Tibial nerve (tissue), 4 donors: ENCODE measurements at regions not wholly inside any gene's neighbourhood (a gene's known extent, or its start where the extent isn't known, plus 50 kb on each side); places are given as distances from the start of the nearest gene placed in this dataset.

Experiments
- DNase-seq, 2 donors: peaks; one replicate each; pipeline ENCODE4 v3.0.0-alpha.2; 2019; ENCODE audit warnings: low spot score in 2 of 2
- H3K27ac ChIP-seq, 4 donors: fragments of 200-600 bp; sonication (generic) in 3 of 4; one replicate each; pipeline ENCODE4 v1.5.1; 2017 to 2019; ENCODE audit warnings: mild to moderate bottlenecking in 1 of 4
- H3K27me3 ChIP-seq, 2 donors: fragments of 200-600 bp; sonication (generic) in 1 of 2; one replicate each; pipeline versions ENCODE4 v1.5.1 to v1.6.0; 2017 to 2019
- H3K36me3 ChIP-seq, 3 donors: fragments of 200-600 bp; sonication (generic); one replicate each; pipeline ENCODE4 v1.5.1; 2018 to 2019
- H3K4me1 ChIP-seq, 4 donors: fragments of 200-600 bp; sonication (generic) in 3 of 4; one replicate each; pipeline ENCODE4 v1.5.1; 2017 to 2019
- H3K4me3 ChIP-seq, 4 donors: fragments of 200-600 bp; sonication (generic) in 3 of 4; one replicate each; pipeline ENCODE4 v1.5.1; 2017 to 2019; ENCODE audit warnings: mild to moderate bottlenecking in 1 of 4, moderate library complexity in 1 of 4
- H3K9me3 ChIP-seq, 4 donors: fragments of 200-600 bp; sonication (generic) in 3 of 4; one replicate each; pipeline ENCODE4 v1.5.1; 2017 to 2019
- EP300 ChIP-seq, 2 donors: sonication (generic); formaldehyde crosslinking; IDR thresholded peaks; one replicate each; pipeline ENCODE4 v1.6.1; 2017; ENCODE audit warnings: antibody characterized with exemption in 2 of 2, mild to moderate bottlenecking in 1 of 2
- POLR2A ChIP-seq, 2 donors: fragments of 450-650 bp; IDR thresholded peaks; one replicate each; pipeline ENCODE4 v1.6.1; 2017; ENCODE audit warnings: antibody characterized with exemption in 2 of 2, mild to moderate bottlenecking in 2 of 2, moderate library complexity in 2 of 2
- WGBS, 2 donors: methylation state at CpG; one replicate each; pipeline ENCODE4 v1.1.5; 2018; 5-methylcytosine and 5-hydroxymethylcytosine counted together
- TF ChIP-seq, protein P1 (sequence below), 5 experiments: fragments of 200-600 bp in 3 of 5; fragments of 450-650 bp in 2 of 5; sonication (generic) in 3 of 5; IDR thresholded peaks; one replicate each; pipeline ENCODE4 v1.5.1; 2016 to 2019; ENCODE audit warnings: antibody characterized with exemption in 5 of 5, mild to moderate bottlenecking in 3 of 5, moderate library complexity in 2 of 5

DNA sequence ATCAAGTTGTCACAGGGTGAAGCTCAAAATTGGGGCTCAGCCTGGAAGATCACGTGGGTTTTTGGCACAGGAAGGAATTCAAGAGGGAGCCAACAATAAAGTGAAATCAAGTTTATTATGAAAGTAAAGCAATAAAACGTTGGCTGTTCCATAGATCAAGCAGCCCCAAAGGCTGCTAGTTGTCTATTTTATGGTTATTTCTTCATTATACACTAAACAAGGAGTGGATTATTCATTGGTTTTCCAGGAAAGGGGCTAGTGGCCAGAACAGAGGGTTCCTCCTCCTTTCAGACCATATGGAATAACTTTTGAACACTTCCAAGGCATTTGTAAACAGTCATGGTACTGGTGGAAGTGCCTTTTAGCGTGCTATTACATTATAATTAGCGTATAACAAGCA is 723.5 kb upstream of the ADAMTS5 start:
- no peaks in the 10 kb centered on the region for H3K36me3 ChIP-seq
- WGBS, 2 donors, result 64 to 71% methylated on average over 4 of the region's 4 CpGs
- no peak for DNase-seq
- no peaks in the 10 kb centered on the region for H3K27me3 ChIP-seq
- no peak overlapping the region for H3K4me3 ChIP-seq
- TF ChIP-seq, protein P1, sequence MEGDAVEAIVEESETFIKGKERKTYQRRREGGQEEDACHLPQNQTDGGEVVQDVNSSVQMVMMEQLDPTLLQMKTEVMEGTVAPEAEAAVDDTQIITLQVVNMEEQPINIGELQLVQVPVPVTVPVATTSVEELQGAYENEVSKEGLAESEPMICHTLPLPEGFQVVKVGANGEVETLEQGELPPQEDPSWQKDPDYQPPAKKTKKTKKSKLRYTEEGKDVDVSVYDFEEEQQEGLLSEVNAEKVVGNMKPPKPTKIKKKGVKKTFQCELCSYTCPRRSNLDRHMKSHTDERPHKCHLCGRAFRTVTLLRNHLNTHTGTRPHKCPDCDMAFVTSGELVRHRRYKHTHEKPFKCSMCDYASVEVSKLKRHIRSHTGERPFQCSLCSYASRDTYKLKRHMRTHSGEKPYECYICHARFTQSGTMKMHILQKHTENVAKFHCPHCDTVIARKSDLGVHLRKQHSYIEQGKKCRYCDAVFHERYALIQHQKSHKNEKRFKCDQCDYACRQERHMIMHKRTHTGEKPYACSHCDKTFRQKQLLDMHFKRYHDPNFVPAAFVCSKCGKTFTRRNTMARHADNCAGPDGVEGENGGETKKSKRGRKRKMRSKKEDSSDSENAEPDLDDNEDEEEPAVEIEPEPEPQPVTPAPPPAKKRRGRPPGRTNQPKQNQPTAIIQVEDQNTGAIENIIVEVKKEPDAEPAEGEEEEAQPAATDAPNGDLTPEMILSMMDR (IDR thresholded peaks at IDR 0.05), result no peak
- TF ChIP-seq EP300 (IDR thresholded peaks at IDR 0.05) (no peak), POLR2A (IDR thresholded peaks at IDR 0.05) (no peak)
- H3K9me3 ChIP-seq, result peaks cover 0 to 17% (median 2%) of the 10 kb centered on the region in 4 donors
- no peak overlapping the region for H3K27ac ChIP-seq
- H3K4me1 ChIP-seq, result no peaks in the 10 kb centered on the region

DNA sequence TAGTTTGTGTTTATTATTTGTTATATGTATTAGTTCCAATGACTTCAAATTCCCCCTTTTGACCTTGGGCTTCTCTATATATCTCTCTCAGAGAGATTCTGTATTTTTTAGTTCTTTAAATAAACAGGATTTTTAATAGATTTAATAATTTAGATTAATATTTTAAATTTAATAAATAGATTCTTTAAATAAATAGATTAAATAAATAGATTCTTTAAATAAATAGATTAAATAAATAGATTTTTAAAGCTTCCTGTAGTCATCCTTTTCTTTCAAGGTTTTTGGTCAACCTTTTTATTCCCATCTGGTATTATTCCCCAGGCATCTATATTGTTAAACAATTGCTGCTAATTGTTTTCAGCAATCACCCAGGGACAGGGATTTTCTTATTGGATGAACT is 721.9 kb upstream of the ADAMTS5 start:
- Histone ChIP-seq H3K9me3 (peaks cover 0 to 17% (median 2%) of the 10 kb centered on the region in 4 donors), H3K4me1 (no peaks in the 10 kb centered on the region), H3K36me3 (no peaks in the 10 kb centered on the region), H3K27ac (no peak overlapping the region), H3K27me3 (no peaks in the 10 kb centered on the region), H3K4me3 (no peak overlapping the region)
- no peak for TF ChIP-seq POLR2A (IDR thresholded peaks at IDR 0.05)
- TF ChIP-seq EP300 (IDR thresholded peaks at IDR 0.05), result no peak
- TF ChIP-seq, protein P1 (IDR thresholded peaks at IDR 0.05), result no peak
- no peak for DNase-seq

GRCh38 chr21:27683292-27683691 is 716.4 kb upstream of the ADAMTS5 start:
- H3K27me3 ChIP-seq, result no peaks in the 10 kb centered on the region
- no peaks in the 10 kb centered on the region for H3K4me1 ChIP-seq
- WGBS, 2 donors, result 93 to 98% methylated on average over 2 of the region's 2 CpGs
- H3K27ac ChIP-seq, result no peak overlapping the region
- peaks cover 0 to 3% (median under 1%) of the 10 kb centered on the region in 4 donors for H3K9me3 ChIP-seq
- TF ChIP-seq EP300 (IDR thresholded peaks at IDR 0.05) (no peak), POLR2A (IDR thresholded peaks at IDR 0.05) (no peak)
- TF ChIP-seq, protein P1 (IDR thresholded peaks at IDR 0.05), result no peak
- no peak for DNase-seq
- H3K4me3 ChIP-seq, result no peak overlapping the region
- no peaks in the 10 kb centered on the region for H3K36me3 ChIP-seq

- H3K27ac ChIP-seq, result peak overlapping the region in 1 of 4 donors; percentile 22
- 39 to 49% methylated on average over 2 of the region's 2 CpGs for WGBS, 2 donors
Observed at GRCh38 chr21:27681841-27682240, 715.0 kb upstream of the ADAMTS5 start.

DNA sequence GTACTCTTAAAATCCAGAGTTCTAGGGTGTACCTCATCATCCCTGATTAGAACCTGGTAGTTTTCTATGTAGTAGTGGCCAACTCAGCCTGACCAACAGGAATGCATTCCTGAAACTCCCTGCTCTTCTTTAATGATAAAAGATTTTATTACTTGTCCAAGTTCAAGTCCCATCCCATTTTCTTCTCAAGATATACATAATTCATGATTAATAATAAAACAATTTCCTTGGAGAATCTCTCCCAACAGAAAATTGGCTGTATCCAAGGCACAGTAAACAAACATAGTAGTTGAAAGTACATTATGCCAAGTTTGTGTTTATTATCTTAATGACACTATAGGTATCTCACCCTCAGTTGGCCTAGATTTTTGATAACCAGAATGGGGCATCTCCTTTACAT is 714.1 kb upstream of the ADAMTS5 start:
- no peak overlapping the region for H3K4me3 ChIP-seq
- no peak for TF ChIP-seq EP300 (IDR thresholded peaks at IDR 0.05)
- TF ChIP-seq, protein P1 (IDR thresholded peaks at IDR 0.05), result no peak
- no peak for TF ChIP-seq POLR2A (IDR thresholded peaks at IDR 0.05)
- DNase-seq, result no peak
- no peaks in the 10 kb centered on the region for H3K4me1 ChIP-seq
- no peaks in the 10 kb centered on the region for H3K27me3 ChIP-seq
- no peaks in the 10 kb centered on the region for H3K9me3 ChIP-seq
- H3K36me3 ChIP-seq, result no peaks in the 10 kb centered on the region
- no peak overlapping the region for H3K27ac ChIP-seq

More at GRCh38 chr21:27681841-27682240, 715.0 kb upstream of the ADAMTS5 start:
- DNase-seq, result no peak
- Histone ChIP-seq H3K27me3 (no peaks in the 10 kb centered on the region), H3K4me1 (no peaks in the 10 kb centered on the region), H3K4me3 (no peak overlapping the region), H3K9me3 (no peaks in the 10 kb centered on the region), H3K36me3 (no peaks in the 10 kb centered on the region)
- TF ChIP-seq POLR2A (IDR thresholded peaks at IDR 0.05) (no peak), EP300 (IDR thresholded peaks at IDR 0.05) (no peak)
- TF ChIP-seq, protein P1 (IDR thresholded peaks at IDR 0.05), result no peak
